ENCODE measurements at regions not wholly inside any gene's neighbourhood (a gene's known extent, or its start where the extent isn't known, plus 50 kb on each side); places are given as distances from the start of the nearest gene placed in this dataset.

DNA sequence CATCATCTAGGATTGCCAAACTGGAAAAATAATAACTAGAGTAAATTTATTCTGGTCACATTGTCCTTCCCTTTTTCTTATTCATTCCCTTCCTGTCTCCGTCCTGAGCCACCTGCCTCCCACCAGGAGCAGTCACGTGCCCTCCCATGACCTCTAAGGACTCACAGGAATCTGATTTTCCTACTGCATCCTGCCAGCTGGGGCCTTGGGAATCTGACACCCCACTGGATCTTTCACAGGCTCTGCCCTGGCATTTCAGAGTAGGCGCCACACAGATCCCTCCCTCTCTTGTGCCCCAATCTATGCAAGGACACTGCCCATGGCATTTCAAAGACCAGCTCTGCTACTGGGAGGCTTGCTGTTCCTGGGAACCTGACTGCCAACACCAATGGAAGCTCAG lies 520.5 kb downstream of the PPARGC1A start:
- Mint-ChIP-seq H3K27me3 (ENCODE audit: low read depth in 2 of 2) (no peaks in the 10 kb centered on the region), H3K4me3 (no peak overlapping the region), H3K36me3 (no peaks in the 10 kb centered on the region), H3K4me1 (no peaks in the 10 kb centered on the region), H3K9me3 (peaks cover 6 to 7% of the 10 kb centered on the region in 2 donors), H3K27ac (no peak overlapping the region)
- 80% methylated on average over 3 of the region's 3 CpGs for WGBS (ENCODE audit: insufficient coverage)
- no peak for DNase-seq
- TF ChIP-seq, protein P1, sequence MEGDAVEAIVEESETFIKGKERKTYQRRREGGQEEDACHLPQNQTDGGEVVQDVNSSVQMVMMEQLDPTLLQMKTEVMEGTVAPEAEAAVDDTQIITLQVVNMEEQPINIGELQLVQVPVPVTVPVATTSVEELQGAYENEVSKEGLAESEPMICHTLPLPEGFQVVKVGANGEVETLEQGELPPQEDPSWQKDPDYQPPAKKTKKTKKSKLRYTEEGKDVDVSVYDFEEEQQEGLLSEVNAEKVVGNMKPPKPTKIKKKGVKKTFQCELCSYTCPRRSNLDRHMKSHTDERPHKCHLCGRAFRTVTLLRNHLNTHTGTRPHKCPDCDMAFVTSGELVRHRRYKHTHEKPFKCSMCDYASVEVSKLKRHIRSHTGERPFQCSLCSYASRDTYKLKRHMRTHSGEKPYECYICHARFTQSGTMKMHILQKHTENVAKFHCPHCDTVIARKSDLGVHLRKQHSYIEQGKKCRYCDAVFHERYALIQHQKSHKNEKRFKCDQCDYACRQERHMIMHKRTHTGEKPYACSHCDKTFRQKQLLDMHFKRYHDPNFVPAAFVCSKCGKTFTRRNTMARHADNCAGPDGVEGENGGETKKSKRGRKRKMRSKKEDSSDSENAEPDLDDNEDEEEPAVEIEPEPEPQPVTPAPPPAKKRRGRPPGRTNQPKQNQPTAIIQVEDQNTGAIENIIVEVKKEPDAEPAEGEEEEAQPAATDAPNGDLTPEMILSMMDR (IDR thresholded peaks at IDR 0.05): no peak
- Histone ChIP-seq H3K27me3 (ENCODE audit: control insufficient read depth, insufficient read depth, low read length) (no peaks in the 10 kb centered on the region), H3K27ac (ENCODE audit: low read length) (no peak overlapping the region), H3K4me3 (ENCODE audit: low read length) (no peak overlapping the region), H3K4me1 (ENCODE audit: control insufficient read depth, insufficient read depth, low read length) (no peaks in the 10 kb centered on the region), H3K36me3 (ENCODE audit: control insufficient read depth, insufficient read depth, low read length) (no peaks in the 10 kb centered on the region), H3K9me3 (ENCODE audit: control insufficient read depth, insufficient read depth, low read length) (peaks cover 6% of the 10 kb centered on the region)
- no peak for ATAC-seq
- intact Hi-C loops (cut with micrococcal nuclease): no loop called here

DNA sequence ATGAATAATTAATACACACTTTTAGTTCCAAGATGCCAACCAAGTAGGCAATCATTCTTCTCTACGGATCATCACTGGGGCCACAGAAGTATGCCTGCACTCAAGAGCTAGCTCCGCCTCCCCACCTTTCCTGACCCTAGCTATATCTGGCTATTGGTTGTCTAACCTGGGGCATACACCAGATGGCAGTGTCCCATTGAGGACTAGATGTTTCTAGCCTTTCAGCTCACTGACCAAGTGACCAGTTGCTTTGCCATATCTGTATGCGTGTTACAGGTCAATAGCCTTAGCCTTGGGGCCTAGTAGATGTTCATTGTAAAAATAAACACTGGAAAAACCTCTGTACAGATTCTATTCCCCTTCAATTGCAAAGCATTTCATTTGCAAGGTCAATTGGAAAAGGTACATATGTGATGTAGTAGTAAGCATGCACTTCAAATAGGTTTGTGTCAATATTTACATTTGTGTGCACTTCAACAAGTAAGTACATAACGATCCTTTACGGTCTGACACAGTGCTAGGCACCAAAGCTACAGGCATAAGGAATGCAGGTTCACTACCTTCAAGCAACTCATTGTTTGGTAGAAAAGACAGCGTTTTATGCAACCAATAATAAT lies 521.7 kb downstream of the PPARGC1A start:
- no peaks in the 10 kb centered on the region for H3K4me1 Mint-ChIP-seq
- Histone ChIP-seq H3K27me3 (ENCODE audit: control insufficient read depth, insufficient read depth, low read length) (no peaks in the 10 kb centered on the region), H3K27ac (ENCODE audit: low read length) (no peak overlapping the region), H3K9me3 (ENCODE audit: control insufficient read depth, insufficient read depth, low read length) (peaks cover 6% of the 10 kb centered on the region), H3K4me3 (ENCODE audit: low read length) (no peak overlapping the region), H3K36me3 (ENCODE audit: control insufficient read depth, insufficient read depth, low read length) (no peaks in the 10 kb centered on the region), H3K4me1 (ENCODE audit: control insufficient read depth, insufficient read depth, low read length) (no peaks in the 10 kb centered on the region)
- no peak for ATAC-seq
- no peak overlapping the region for H3K4me3 Mint-ChIP-seq
- no peaks in the 10 kb centered on the region for H3K36me3 Mint-ChIP-seq
- H3K9me3 Mint-ChIP-seq: peaks cover 2 to 7% of the 10 kb centered on the region in 2 donors
- H3K27ac Mint-ChIP-seq: no peak overlapping the region
- TF ChIP-seq, protein P1 (IDR thresholded peaks at IDR 0.05): no peak
- intact Hi-C loops (cut with micrococcal nuclease): no loop called here
- DNase-seq: no peak
- whole genome bisulfite sequencing (ENCODE audit: insufficient coverage): 93% methylated on average over 5 of the region's 6 CpGs
- no peaks in the 10 kb centered on the region for H3K27me3 Mint-ChIP-seq (ENCODE audit: low read depth in 2 of 2)

DNA sequence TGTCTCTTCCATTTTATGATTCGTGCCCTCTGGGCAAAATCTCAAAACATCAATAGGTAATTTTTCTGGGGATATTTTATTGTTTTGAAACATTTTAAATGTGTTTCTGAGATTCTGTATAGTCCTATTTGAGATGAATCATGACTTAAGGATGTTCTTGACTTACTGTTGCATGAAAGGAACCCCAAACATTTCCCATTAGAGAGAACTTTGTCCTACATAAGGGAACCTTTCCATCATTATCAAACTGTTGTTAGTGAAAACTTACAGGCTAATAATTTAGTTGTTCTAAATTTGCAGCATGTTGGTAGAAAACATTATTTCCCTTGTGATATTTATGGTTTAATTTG lies 523.3 kb downstream of the PPARGC1A start:
- no peak overlapping the region for H3K4me3 ChIP-seq (ENCODE audit: low read length)
- TF ChIP-seq, protein P1 (IDR thresholded peaks at IDR 0.05): no peak
- 100% methylated on average over 1 of the region's 1 CpG for WGBS (ENCODE audit: insufficient coverage)
- no peaks in the 10 kb centered on the region for H3K36me3 ChIP-seq (ENCODE audit: control insufficient read depth, insufficient read depth, low read length)
- no peaks in the 10 kb centered on the region for H3K4me1 Mint-ChIP-seq
- no peaks in the 10 kb centered on the region for H3K27me3 Mint-ChIP-seq (ENCODE audit: low read depth in 2 of 2)
- no peak overlapping the region for H3K27ac Mint-ChIP-seq
- H3K4me3 Mint-ChIP-seq: no peak overlapping the region
- H3K9me3 Mint-ChIP-seq: peaks cover 2 to 9% of the 10 kb centered on the region in 2 donors
- H3K27me3 ChIP-seq (ENCODE audit: control insufficient read depth, insufficient read depth, low read length): no peaks in the 10 kb centered on the region
- no peak for DNase-seq
- peaks cover 6% of the 10 kb centered on the region for H3K9me3 ChIP-seq (ENCODE audit: control insufficient read depth, insufficient read depth, low read length)
- intact Hi-C loops (cut with micrococcal nuclease): no loop called here
- no peak for ATAC-seq
- H3K27ac ChIP-seq (ENCODE audit: low read length): no peak overlapping the region
- H3K36me3 Mint-ChIP-seq: no peaks in the 10 kb centered on the region
- no peaks in the 10 kb centered on the region for H3K4me1 ChIP-seq (ENCODE audit: control insufficient read depth, insufficient read depth, low read length)

DNA sequence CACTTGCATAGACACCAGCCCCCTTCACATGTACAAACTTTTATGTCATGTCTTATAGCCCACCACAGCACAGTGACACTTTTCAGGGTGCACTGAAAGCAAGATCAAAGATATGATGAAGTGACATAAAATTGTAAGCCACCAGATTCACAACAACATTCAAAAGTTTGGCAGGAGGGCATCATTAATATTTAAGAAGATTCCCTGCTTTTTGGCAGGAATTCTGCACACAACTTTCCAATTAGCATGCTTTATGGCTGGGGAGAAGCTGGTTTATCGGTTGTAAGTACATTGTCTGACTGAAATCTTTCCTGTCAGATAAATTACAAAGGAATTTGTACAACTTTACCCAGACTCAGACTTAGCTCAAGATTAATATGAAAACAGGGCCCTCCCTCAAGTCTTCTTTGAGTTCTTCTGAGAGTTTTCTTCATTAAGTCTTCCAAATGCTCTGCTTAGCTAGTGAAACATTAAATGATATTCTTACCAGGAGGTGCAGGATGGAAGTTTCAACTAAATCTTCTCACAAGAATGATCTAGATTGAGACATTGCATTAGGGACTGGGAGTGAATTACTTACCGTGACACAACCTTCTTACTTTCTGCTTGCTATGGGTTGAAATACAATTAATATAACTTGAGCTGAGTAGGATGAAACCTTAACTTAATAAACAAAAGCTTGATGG lies 523.8 kb downstream of the PPARGC1A start:
- H3K36me3 ChIP-seq (ENCODE audit: control insufficient read depth, insufficient read depth, low read length): no peaks in the 10 kb centered on the region
- no CpG with 5 or more reads among the region's 2 CpGs for WGBS (ENCODE audit: insufficient coverage)
- DNase-seq: no peak
- Mint-ChIP-seq H3K36me3 (no peaks in the 10 kb centered on the region), H3K27me3 (ENCODE audit: low read depth in 2 of 2) (no peaks in the 10 kb centered on the region), H3K27ac (no peak overlapping the region), H3K9me3 (peaks cover 2 to 9% of the 10 kb centered on the region in 2 donors), H3K4me1 (no peaks in the 10 kb centered on the region), H3K4me3 (no peak overlapping the region)
- intact Hi-C loops (cut with micrococcal nuclease): no loop called here
- no peak overlapping the region for H3K4me3 ChIP-seq (ENCODE audit: low read length)
- peaks cover 11% of the 10 kb centered on the region for H3K9me3 ChIP-seq (ENCODE audit: control insufficient read depth, insufficient read depth, low read length)
- TF ChIP-seq, protein P1 (IDR thresholded peaks at IDR 0.05): no peak
- H3K27ac ChIP-seq (ENCODE audit: low read length): no peak overlapping the region
- H3K4me1 ChIP-seq (ENCODE audit: control insufficient read depth, insufficient read depth, low read length): no peaks in the 10 kb centered on the region
- no peak for ATAC-seq
- no peaks in the 10 kb centered on the region for H3K27me3 ChIP-seq (ENCODE audit: control insufficient read depth, insufficient read depth, low read length)

Data from natural killer cell (primary cell).